SW 1271 (cell line): ENCODE measurements at regions not wholly inside any gene's neighbourhood (a gene's known extent, or its start where the extent isn't known, plus 50 kb on each side); places are given as distances from the start of the nearest gene placed in this dataset.

ENCODE experiments used
- DNase-seq, 2 experiments: peaks; one replicate each; lab custom pipeline; 2025; lab: John Stamatoyannopoulos, UW

GRCh38 chr15:62610265-62610869 lies 432.2 kb upstream of the TPM1 start:
- no peak for DNase-seq

DNA sequence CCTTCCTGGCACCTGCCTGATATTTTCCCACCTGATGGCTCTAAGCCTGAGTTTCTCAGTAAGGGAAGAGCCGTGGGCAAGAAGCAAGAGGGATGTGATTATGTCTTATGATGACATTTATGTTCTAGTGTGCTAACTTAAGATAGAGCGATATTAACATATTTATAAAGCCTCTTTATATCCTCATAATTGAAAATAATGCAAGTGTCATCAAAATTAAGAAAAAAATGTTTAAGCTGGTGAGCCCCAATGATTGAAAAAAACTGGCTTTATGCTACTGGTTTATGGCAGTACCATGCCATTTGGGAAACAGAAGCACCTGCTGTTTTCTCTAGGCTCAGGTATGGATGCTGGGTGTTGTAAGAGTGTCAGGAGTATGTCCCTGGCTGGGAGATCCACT lies 431.5 kb upstream of the TPM1 start:
- DNase-seq, result no peak

- DNase-seq, result no peak
Observed at GRCh38 chr15:62612183-62612733, 430.3 kb upstream of the TPM1 start.

DNA sequence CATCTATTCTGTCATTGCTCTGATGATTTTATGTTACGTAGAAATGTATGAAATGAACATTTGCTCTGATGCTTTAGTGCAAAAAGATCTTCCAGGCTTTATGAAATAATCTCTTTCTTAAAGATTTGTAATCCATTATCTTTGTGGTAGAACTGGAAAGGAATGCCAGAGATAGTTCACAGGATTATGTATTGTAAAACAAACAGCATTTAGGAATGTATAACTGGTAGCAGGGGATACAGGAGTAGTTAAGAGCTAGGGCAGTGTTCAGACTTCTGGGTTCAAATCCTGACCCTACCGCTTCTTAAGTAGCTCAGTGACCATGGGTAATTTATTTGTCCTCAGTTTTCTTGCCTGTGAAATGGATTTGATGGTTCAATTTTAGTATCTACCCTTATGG lies 429.8 kb upstream of the TPM1 start:
- no peak for DNase-seq

- DNase-seq, result no peak
Observed at GRCh38 chr15:62616746-62617145, 425.8 kb upstream of the TPM1 start.

- DNase-seq, result no peak
Observed at GRCh38 chr15:62617741-62618140, 424.8 kb upstream of the TPM1 start.

DNA sequence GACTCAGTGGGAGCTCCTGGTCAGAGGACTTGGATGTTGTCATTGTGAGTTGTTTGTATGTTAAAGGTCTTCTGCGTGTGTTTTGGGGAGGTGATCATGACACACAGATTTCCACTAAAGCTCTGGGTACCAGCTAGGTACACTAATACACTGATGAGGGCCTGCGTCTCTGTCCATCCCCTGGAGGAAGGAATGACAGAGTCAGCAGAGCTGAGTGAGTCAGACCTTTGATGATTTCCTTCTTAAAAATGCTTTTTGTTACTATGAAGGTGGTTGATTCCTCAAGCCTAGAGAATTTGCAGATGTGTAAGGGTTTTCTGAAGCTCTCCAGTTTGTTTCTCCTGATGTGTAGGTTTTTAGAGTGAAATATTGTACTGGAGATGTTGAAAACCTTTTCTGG lies 424.1 kb upstream of the TPM1 start:
- DNase-seq, result peak; percentile 51 to 63

DNA sequence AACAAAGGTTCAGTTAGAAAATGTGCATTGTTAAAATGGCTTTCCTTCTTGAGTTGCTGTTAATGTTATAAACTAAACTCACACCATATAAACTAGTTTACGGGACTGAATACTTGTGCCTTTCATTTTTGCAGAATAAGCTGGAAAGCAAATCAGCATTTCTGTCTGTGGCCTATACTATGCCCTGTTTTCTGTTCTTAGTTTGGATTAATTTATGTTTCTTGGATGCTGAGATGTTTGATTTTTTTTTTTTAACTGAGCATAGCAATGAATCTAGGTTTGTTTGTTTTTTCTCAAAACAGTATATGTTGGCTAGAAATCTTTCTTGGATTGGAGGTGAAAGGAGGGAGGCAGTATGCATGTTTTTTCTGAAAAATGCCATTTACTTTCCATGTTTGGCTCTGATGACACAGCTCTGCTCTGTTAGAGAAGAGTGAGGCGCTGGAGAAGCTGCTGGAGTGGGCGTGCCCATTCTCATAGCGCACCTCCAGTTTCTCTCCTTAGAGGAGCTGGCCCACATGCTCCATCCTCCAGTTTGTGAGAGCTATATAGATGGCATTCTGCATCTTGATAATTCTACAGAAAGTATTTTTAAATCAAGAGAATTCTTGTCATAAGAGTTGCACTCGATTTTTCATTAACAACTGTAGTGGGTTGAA lies 423.6 kb upstream of the TPM1 start:
- DNase-seq, result no peak

GRCh38 chr15:62619526-62619925 lies 423.0 kb upstream of the TPM1 start:
- DNase-seq, result no peak

- no peak for DNase-seq
Observed at GRCh38 chr15:62622775-62623174, 419.8 kb upstream of the TPM1 start.

- no peak for DNase-seq
Observed at GRCh38 chr15:62624547-62625378, 417.8 kb upstream of the TPM1 start.

DNA sequence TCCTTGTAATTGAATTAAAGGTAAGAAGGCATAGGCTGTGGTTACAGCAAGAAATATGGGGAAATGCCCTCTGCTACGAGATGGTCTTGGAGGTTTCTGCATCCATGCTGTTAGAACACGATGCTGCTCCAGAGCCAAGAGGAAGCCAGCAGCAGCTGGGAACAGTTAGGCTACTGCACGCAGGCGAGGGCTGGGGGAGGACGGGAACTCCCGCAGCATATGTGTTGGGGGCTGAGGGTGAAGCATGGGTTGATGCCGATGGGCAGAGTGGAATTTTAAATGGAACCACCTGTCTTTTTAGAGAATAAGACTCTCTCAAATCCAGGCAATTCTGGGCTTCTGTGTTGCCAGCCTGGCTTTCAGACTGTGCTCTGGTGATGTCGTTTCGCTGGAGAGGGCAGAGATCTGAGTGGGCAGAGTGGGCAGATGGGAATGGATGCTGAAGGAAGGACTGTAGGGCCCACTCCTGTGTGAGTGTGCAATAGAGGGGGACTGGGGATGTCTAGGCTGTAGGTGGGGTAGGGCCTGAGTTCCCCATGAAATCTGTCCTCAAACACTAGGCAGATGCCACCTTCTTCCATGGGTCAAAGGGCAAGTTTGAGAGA lies 417.0 kb upstream of the TPM1 start:
- no peak for DNase-seq

GRCh38 chr15:62626903-62627302 lies 415.6 kb upstream of the TPM1 start:
- DNase-seq, result no peak

- no peak for DNase-seq
Observed at GRCh38 chr15:62631076-62631724, 411.3 kb upstream of the TPM1 start.

DNA sequence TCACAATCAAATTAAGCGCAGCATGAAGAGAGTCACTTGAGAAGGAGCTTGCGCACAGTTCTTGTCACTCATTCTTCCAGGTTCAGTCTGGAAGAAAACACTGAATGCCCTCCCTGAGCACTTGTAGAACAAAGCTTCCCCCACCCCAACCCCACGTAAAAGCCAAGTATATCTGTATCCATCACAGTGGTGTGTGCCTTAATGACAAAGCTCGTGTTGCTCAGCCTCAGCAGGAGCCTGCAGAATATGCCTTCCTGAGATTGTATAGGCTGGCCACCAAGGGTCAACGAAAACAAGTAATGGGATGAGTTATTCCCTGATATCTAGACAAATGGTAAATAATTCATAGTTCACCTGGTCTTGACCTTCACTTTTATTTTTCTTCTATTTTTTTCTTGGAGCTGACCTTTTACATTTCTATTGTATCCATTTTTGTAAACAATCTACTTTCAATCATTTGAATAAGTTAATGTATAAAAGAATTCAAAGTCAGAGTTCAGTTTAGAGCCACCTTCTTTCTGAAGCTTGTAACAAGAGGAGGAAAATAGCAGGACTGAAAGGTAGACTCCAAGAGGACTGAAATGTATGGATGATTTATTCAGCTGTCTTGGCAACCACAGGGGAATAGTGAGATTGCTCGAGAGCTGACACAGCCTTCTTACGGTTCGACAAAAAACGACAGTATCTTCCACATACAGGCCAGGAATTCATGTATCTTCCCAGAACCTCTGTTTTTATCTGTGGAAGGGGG lies 405.5 kb upstream of the TPM1 start:
- no peak for DNase-seq

DNA sequence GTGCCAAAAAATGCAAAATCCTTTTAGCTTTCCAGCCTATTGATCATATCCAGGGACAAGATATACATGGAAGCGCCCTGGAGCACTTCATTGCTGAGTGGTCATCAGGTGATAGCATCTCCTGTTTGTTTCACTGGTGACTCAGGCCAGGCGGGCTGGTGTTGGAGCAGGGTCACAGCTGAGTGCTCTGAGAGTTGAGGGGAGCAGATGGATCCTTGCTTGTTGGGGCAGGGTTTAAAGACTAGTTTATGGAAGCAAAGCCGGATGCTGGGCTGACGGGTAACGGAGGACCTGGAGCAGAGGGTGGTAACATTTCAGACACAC lies 405.0 kb upstream of the TPM1 start:
- no peak for DNase-seq

DNA sequence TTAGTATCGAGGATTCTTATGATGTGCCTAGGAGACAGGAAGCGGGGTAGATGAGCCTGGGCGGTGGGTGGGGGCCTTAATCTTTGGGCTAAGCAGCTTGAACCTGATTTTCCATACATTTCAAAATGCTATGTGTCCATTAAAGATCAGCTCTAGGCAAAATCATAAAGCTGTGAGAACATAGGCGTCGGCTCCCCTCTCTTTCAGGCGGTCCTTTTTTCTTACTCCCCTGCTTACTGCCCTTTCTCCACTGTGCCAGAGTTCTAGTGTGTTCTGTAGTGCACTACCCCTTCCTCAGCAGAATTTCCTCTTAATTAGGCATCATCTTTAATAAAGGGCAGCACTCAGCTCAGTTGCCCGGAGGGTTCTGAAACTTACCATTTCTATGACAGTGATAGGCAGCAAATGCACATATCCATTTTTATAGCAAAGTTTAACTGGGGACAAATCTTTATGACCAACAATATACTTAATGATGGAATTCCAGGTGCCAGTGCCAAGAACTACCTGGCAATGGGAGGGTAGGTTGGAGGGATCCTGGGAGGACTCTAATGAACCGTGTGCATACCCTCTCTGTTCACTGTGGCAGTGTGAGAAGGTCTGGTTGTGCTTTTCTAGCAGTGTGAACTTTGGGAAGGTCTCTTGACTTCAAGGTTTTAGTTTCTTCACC lies 404.5 kb upstream of the TPM1 start:
- DNase-seq, result no peak

- DNase-seq, result no peak
Observed at GRCh38 chr15:62639432-62639831, 403.1 kb upstream of the TPM1 start.

- DNase-seq, result no peak
Observed at GRCh38 chr15:62639906-62640605, 402.5 kb upstream of the TPM1 start.

- DNase-seq, result no peak
Observed at GRCh38 chr15:62641825-62642224, 400.7 kb upstream of the TPM1 start.
